Activated CD4-positive, alpha-beta memory T cell treated with anti-CD3 and anti-CD28 coated beads for 36 hours (primary cell): ENCODE measurements at regions not wholly inside any gene's neighbourhood (a gene's known extent, or its start where the extent isn't known, plus 50 kb on each side); places are given as distances from the start of the nearest gene placed in this dataset.

ENCODE experiments used
- CTCF ChIA-PET: fragments of 350-600 bp; sonication (Branson Sonifier 250); formaldehyde crosslinking; loops from one replicate; lab custom pipeline; 2021; ENCODE audit warnings: antibody characterized with exemption, inconsistent platforms; lab: Charles Lee
- POLR2A ChIA-PET: fragments of 350-600 bp; sonication (Branson Sonifier 250); formaldehyde crosslinking; loops from one replicate; lab custom pipeline; 2021; ENCODE audit warnings: antibody characterized with exemption; lab: Charles Lee
- DNase-seq: peaks from one replicate; pipeline ENCODE4 v3.0.0-alpha.2; 2020
- H3K27ac Mint-ChIP-seq: one replicate; pipeline ENCODE4 v1.8.0; 2021; ENCODE audit warnings: mixed read lengths
- H3K27me3 Mint-ChIP-seq: one replicate; pipeline ENCODE4 v1.8.0; 2021; ENCODE audit warnings: mixed read lengths
- H3K36me3 Mint-ChIP-seq: one replicate; pipeline ENCODE4 v1.8.0; 2021; ENCODE audit warnings: mixed read lengths
- H3K4me1 Mint-ChIP-seq: one replicate; pipeline ENCODE4 v1.8.0; 2021; ENCODE audit warnings: low read depth, mixed read lengths
- H3K4me3 Mint-ChIP-seq: one replicate; pipeline ENCODE4 v1.8.0; 2021; ENCODE audit warnings: mild to moderate bottlenecking, mixed read lengths
- H3K9me3 Mint-ChIP-seq: one replicate; pipeline ENCODE4 v1.8.0; 2021; ENCODE audit warnings: mixed read lengths
- intact Hi-C: fragments of 100-400 bp; cut with micrococcal nuclease; formaldehyde crosslinking; loops from one replicate; pipeline ENCODE4 v1.15.1; 2023

GRCh38 chr4:18957716-18958115, 936.2 kb upstream of the LCORL start:
- DNase-seq: no peak
- no peak overlapping the region for H3K27ac Mint-ChIP-seq
- H3K9me3 Mint-ChIP-seq: peaks cover 16% of the 10 kb centered on the region
- ChIA-PET CTCF (no interaction called here), POLR2A (no interaction called here)
- H3K27me3 Mint-ChIP-seq: no peaks in the 10 kb centered on the region
- no peaks in the 10 kb centered on the region for H3K36me3 Mint-ChIP-seq
- H3K4me1 Mint-ChIP-seq: no peaks in the 10 kb centered on the region
- H3K4me3 Mint-ChIP-seq: no peak overlapping the region
- intact Hi-C loops: no loop called here

- no peaks in the 10 kb centered on the region for H3K36me3 Mint-ChIP-seq
Measured at GRCh38 chr4:18954538-18954937, 933.0 kb upstream of the LCORL start.

GRCh38 chr4:18953613-18954012, 932.1 kb upstream of the LCORL start:
- intact Hi-C loops: no loop called here
- no peak for DNase-seq
- Mint-ChIP-seq H3K27ac (no peak overlapping the region), H3K4me3 (no peak overlapping the region), H3K27me3 (no peaks in the 10 kb centered on the region), H3K4me1 (no peaks in the 10 kb centered on the region), H3K9me3 (peaks cover 4% of the 10 kb centered on the region), H3K36me3 (no peaks in the 10 kb centered on the region)
- ChIA-PET POLR2A (no interaction called here), CTCF (no interaction called here)

More at GRCh38 chr4:18954538-18954937, 933.0 kb upstream of the LCORL start:
- Mint-ChIP-seq H3K9me3 (peaks cover 7% of the 10 kb centered on the region), H3K4me3 (no peak overlapping the region), H3K4me1 (no peaks in the 10 kb centered on the region), H3K27ac (no peak overlapping the region), H3K27me3 (no peaks in the 10 kb centered on the region)
- DNase-seq: no peak
- ChIA-PET POLR2A (no interaction called here), CTCF (no interaction called here)
- intact Hi-C loops: no loop called here

- Mint-ChIP-seq H3K27ac (no peak overlapping the region), H3K27me3 (no peaks in the 10 kb centered on the region), H3K4me3 (no peak overlapping the region), H3K36me3 (no peaks in the 10 kb centered on the region), H3K4me1 (no peaks in the 10 kb centered on the region), H3K9me3 (peaks cover 10% of the 10 kb centered on the region)
- POLR2A ChIA-PET: no interaction called here
- intact Hi-C loops: no loop called here
- CTCF ChIA-PET: no interaction called here
- DNase-seq: no peak
Measured at GRCh38 chr4:18945464-18945863, 923.9 kb upstream of the LCORL start.

- Mint-ChIP-seq H3K4me3 (no peak overlapping the region), H3K27me3 (no peaks in the 10 kb centered on the region), H3K9me3 (peaks cover 12% of the 10 kb centered on the region), H3K36me3 (no peaks in the 10 kb centered on the region), H3K27ac (no peak overlapping the region), H3K4me1 (no peaks in the 10 kb centered on the region)
- intact Hi-C loops: no loop called here
- ChIA-PET CTCF (no interaction called here), POLR2A (no interaction called here)
- DNase-seq: no peak
Measured at GRCh38 chr4:18942874-18943273, 921.3 kb upstream of the LCORL start.

- Mint-ChIP-seq H3K4me3 (no peak overlapping the region), H3K27me3 (no peaks in the 10 kb centered on the region), H3K9me3 (peaks cover 16% of the 10 kb centered on the region), H3K36me3 (no peaks in the 10 kb centered on the region), H3K4me1 (no peaks in the 10 kb centered on the region), H3K27ac (no peak overlapping the region)
- ChIA-PET CTCF (no interaction called here), POLR2A (no interaction called here)
- intact Hi-C loops: no loop called here
- DNase-seq: no peak
Measured at GRCh38 chr4:18938343-18939099, 917.0 kb upstream of the LCORL start.

GRCh38 chr4:18937746-18938145, 916.2 kb upstream of the LCORL start:
- Mint-ChIP-seq H3K4me3 (no peak overlapping the region), H3K27me3 (no peaks in the 10 kb centered on the region), H3K36me3 (no peaks in the 10 kb centered on the region), H3K9me3 (peaks cover 17% of the 10 kb centered on the region), H3K27ac (no peak overlapping the region), H3K4me1 (no peaks in the 10 kb centered on the region)
- ChIA-PET POLR2A (no interaction called here), CTCF (no interaction called here)
- intact Hi-C loops: no loop called here
- DNase-seq: no peak

GRCh38 chr4:18937080-18937479, 915.5 kb upstream of the LCORL start:
- H3K27me3 Mint-ChIP-seq: no peaks in the 10 kb centered on the region
- H3K9me3 Mint-ChIP-seq: peaks cover 17% of the 10 kb centered on the region
- POLR2A ChIA-PET: no interaction called here
- no peaks in the 10 kb centered on the region for H3K36me3 Mint-ChIP-seq
- no peaks in the 10 kb centered on the region for H3K4me1 Mint-ChIP-seq
- H3K27ac Mint-ChIP-seq: no peak overlapping the region
- CTCF ChIA-PET: no interaction called here
- intact Hi-C loops: no loop called here
- DNase-seq: no peak
- no peak overlapping the region for H3K4me3 Mint-ChIP-seq

GRCh38 chr4:18935659-18936345, 914.2 kb upstream of the LCORL start:
- Mint-ChIP-seq H3K4me3 (no peak overlapping the region), H3K9me3 (peaks cover 18% of the 10 kb centered on the region), H3K27ac (no peak overlapping the region), H3K36me3 (no peaks in the 10 kb centered on the region), H3K27me3 (no peaks in the 10 kb centered on the region), H3K4me1 (no peaks in the 10 kb centered on the region)
- intact Hi-C loops: no loop called here
- CTCF ChIA-PET: no interaction called here
- POLR2A ChIA-PET: no interaction called here
- DNase-seq: no peak

GRCh38 chr4:18934197-18934596, 912.6 kb upstream of the LCORL start:
- H3K27me3 Mint-ChIP-seq: no peaks in the 10 kb centered on the region
- no peaks in the 10 kb centered on the region for H3K36me3 Mint-ChIP-seq
- POLR2A ChIA-PET: no interaction called here
- H3K4me3 Mint-ChIP-seq: no peak overlapping the region
- DNase-seq: no peak
- CTCF ChIA-PET: no interaction called here
- no peak overlapping the region for H3K27ac Mint-ChIP-seq
- H3K4me1 Mint-ChIP-seq: no peaks in the 10 kb centered on the region
- peaks cover 16% of the 10 kb centered on the region for H3K9me3 Mint-ChIP-seq
- intact Hi-C loops: no loop called here

GRCh38 chr4:18932730-18933339, 911.3 kb upstream of the LCORL start:
- Mint-ChIP-seq H3K36me3 (no peaks in the 10 kb centered on the region), H3K27me3 (no peaks in the 10 kb centered on the region), H3K27ac (no peak overlapping the region), H3K4me1 (no peaks in the 10 kb centered on the region), H3K4me3 (no peak overlapping the region), H3K9me3 (peaks cover 18% of the 10 kb centered on the region)
- ChIA-PET POLR2A (no interaction called here), CTCF (no interaction called here)
- no peak for DNase-seq
- intact Hi-C loops: no loop called here

- intact Hi-C loops: no loop called here
- ChIA-PET CTCF (no interaction called here), POLR2A (no interaction called here)
- DNase-seq: no peak
- H3K9me3 Mint-ChIP-seq: peaks cover 16% of the 10 kb centered on the region
- H3K4me1 Mint-ChIP-seq: no peaks in the 10 kb centered on the region
- H3K27me3 Mint-ChIP-seq: no peaks in the 10 kb centered on the region
- H3K4me3 Mint-ChIP-seq: no peak overlapping the region
- no peak overlapping the region for H3K27ac Mint-ChIP-seq
- no peaks in the 10 kb centered on the region for H3K36me3 Mint-ChIP-seq
Measured at GRCh38 chr4:18931643-18932377, 910.3 kb upstream of the LCORL start.
